IMR-90 (cell line): ENCODE measurements at regions not wholly inside any gene's neighbourhood (a gene's known extent, or its start where the extent isn't known, plus 50 kb on each side); places are given as distances from the start of the nearest gene placed in this dataset.

ENCODE experiments used
- ATAC-seq: fragments of 200-7000 bp; cut with Tn5 transposase; 2 replicates; pipeline ENCODE4 v1.9.1; 2020; ENCODE audit warnings: low read depth, mild to moderate bottlenecking, moderate library complexity
- BruUV-seq: library from RNA; stranded (reverse); fragments of 400-500 nt; replicated peaks from 2 replicates; lab custom pipeline; 2021; lab: Mats Ljungman, UMichigan
- CTCF ChIA-PET: fragments of 300-600 bp; formaldehyde crosslinking; extraction: SDS; loops from one replicate; lab custom pipeline; 2021; ENCODE audit warnings: antibody characterized with exemption; lab: Yijun Ruan, JAX
- POLR2A ChIA-PET: fragments of 300-600 bp; sonication (Branson Sonifier 250); formaldehyde crosslinking; loops from one replicate; lab custom pipeline; 2022; ENCODE audit warnings: antibody characterized with exemption; ENCODE audit not compliant: unreplicated experiment; lab: Charles Lee
- DNase-seq: peaks from one replicate; pipeline ENCODE4 v3.0.0; 2013
- H2AFZ ChIP-seq: replicated peaks from 2 replicates; pipeline ENCODE3; 2013; ENCODE audit warnings: low read length, mild to moderate bottlenecking; ENCODE audit not compliant: poor library complexity
- H2AK5ac ChIP-seq: 2 replicates; pipeline ENCODE4 v1.6.1; 2013; ENCODE audit warnings: low read depth, low read length, inconsistent platforms
- H2AK9ac ChIP-seq: replicated peaks from 2 replicates; pipeline ENCODE3; 2013; ENCODE audit warnings: mild to moderate bottlenecking, low read depth, low read length, moderate library complexity; ENCODE audit not compliant: poor library complexity
- H2BK120ac ChIP-seq: 2 replicates; pipeline ENCODE4 v1.6.1; 2013; ENCODE audit warnings: low read depth, low read length, inconsistent platforms
- H2BK15ac ChIP-seq: 3 replicates; pipeline ENCODE4 v1.6.1; 2013; ENCODE audit warnings: low read depth, low read length, inconsistent platforms
- H2BK20ac ChIP-seq: 2 replicates; pipeline ENCODE4 v1.6.1; 2013; ENCODE audit warnings: low read depth, mild to moderate bottlenecking, inconsistent platforms, low read length, moderate library complexity
- H2BK5ac ChIP-seq: 2 replicates; pipeline ENCODE4 v1.6.1; 2013; ENCODE audit warnings: mild to moderate bottlenecking, low read depth, low read length, inconsistent platforms; ENCODE audit not compliant: poor library complexity, severe bottlenecking
- H3K14ac ChIP-seq: replicated peaks from 2 replicates; pipeline ENCODE4 v1.6.1; 2013; ENCODE audit warnings: low read depth, low read length, inconsistent platforms
- H3K18ac ChIP-seq: 2 replicates; pipeline ENCODE4 v1.6.1; 2013; ENCODE audit warnings: low read depth, low read length, control low read depth
- H3K23ac ChIP-seq: 2 replicates; pipeline ENCODE4 v1.6.1; 2013; ENCODE audit warnings: low read depth, low read length, inconsistent platforms
- H3K27ac ChIP-seq: 2 replicates; pipeline ENCODE4 v1.5.1; 2013; ENCODE audit warnings: mild to moderate bottlenecking, control low read depth, low read length; ENCODE audit not compliant: insufficient read depth
- H3K27me3 ChIP-seq: 2 replicates; pipeline ENCODE4 v1.6.1; 2013; ENCODE audit warnings: low read length; ENCODE audit not compliant: control insufficient read depth, insufficient read depth
- H3K36me3 ChIP-seq: 2 replicates; pipeline ENCODE4 v1.6.1; 2013; ENCODE audit warnings: low read length, mixed read lengths; ENCODE audit not compliant: control insufficient read depth, insufficient read depth
- H3K4ac ChIP-seq: 2 replicates; pipeline ENCODE4 v1.6.1; 2013; ENCODE audit warnings: low read depth, low read length, inconsistent platforms
- H3K4me1 ChIP-seq: 2 replicates; pipeline ENCODE4 v1.6.1; 2013; ENCODE audit warnings: low read length, mixed read lengths; ENCODE audit not compliant: control insufficient read depth, insufficient read depth
- H3K4me2 ChIP-seq: 2 replicates; pipeline ENCODE4 v1.6.1; 2013; ENCODE audit warnings: low read depth, mild to moderate bottlenecking, control low read depth, low read length, moderate library complexity
- H3K4me3 ChIP-seq: 2 replicates; pipeline ENCODE4 v1.5.1; 2013; ENCODE audit warnings: low read depth, mild to moderate bottlenecking, control low read depth, low read length, moderate library complexity; ENCODE audit not compliant: insufficient read depth
- H3K56ac ChIP-seq: 2 replicates; pipeline ENCODE4 v1.6.1; 2013; ENCODE audit warnings: low read length, inconsistent platforms; ENCODE audit not compliant: insufficient read depth; ENCODE audit errors: extremely low read depth
- H3K79me1 ChIP-seq, 2 experiments: 2 replicates each; pipeline ENCODE4 v1.6.1; 2013; ENCODE audit warnings: low read length in 2 of 2, inconsistent platforms in 1 of 2, low read depth in 1 of 2
- H3K9ac ChIP-seq: 2 replicates; pipeline ENCODE4 v1.6.1; 2013; ENCODE audit warnings: low read depth, low read length, control low read depth
- H3K9me1 ChIP-seq: 2 replicates; pipeline ENCODE4 v1.6.1; 2013; ENCODE audit warnings: low read length, inconsistent platforms; ENCODE audit not compliant: insufficient read depth
- H3K9me3 ChIP-seq: 2 replicates; pipeline ENCODE4 v1.6.1; 2013; ENCODE audit warnings: low read length; ENCODE audit not compliant: control insufficient read depth, insufficient read depth
- H4K20me1 ChIP-seq: 2 replicates; pipeline ENCODE4 v1.6.1; 2013; ENCODE audit warnings: low read length, inconsistent platforms; ENCODE audit not compliant: insufficient read depth
- H4K5ac ChIP-seq: 2 replicates; pipeline ENCODE4 v1.6.1; 2013; ENCODE audit warnings: mild to moderate bottlenecking, low read depth, low read length, control low read depth
- H4K8ac ChIP-seq, 2 experiments: 2 replicates each; pipeline ENCODE4 v1.6.1; 2013; ENCODE audit warnings: low read depth in 2 of 2, low read length in 2 of 2, control low read depth in 1 of 2, inconsistent platforms in 1 of 2
- H4K91ac ChIP-seq: 2 replicates; pipeline ENCODE4 v1.6.1; 2013; ENCODE audit warnings: low read depth, low read length, inconsistent platforms; ENCODE audit not compliant: insufficient read depth
- CEBPB ChIP-seq: IDR thresholded peaks from 2 replicates; pipeline ENCODE4 v1.6.1; 2012; ENCODE audit warnings: low read depth, low read length, improper control_type of control experiment
- MAFK ChIP-seq: IDR thresholded peaks from 2 replicates; pipeline ENCODE4 v1.6.1; 2012; ENCODE audit warnings: low read depth, low read length, improper control_type of control experiment
- MAZ ChIP-seq: IDR thresholded peaks from 2 replicates; pipeline ENCODE4 v1.6.1; 2012; ENCODE audit warnings: low read depth, mild to moderate bottlenecking, low read length, improper control_type of control experiment, moderate library complexity, borderline replicate concordance
- POLR2A ChIP-seq: IDR thresholded peaks from 2 replicates; pipeline ENCODE4 v1.6.1; 2012; ENCODE audit warnings: mild to moderate bottlenecking, low read depth, low read length
- RAD21 ChIP-seq: IDR thresholded peaks from 2 replicates; pipeline ENCODE4 v1.6.1; 2012; ENCODE audit warnings: low read length, improper control_type of control experiment
- RCOR1 ChIP-seq: IDR thresholded peaks from 2 replicates; pipeline ENCODE4 v1.6.1; 2012; ENCODE audit warnings: mild to moderate bottlenecking, low read length, improper control_type of control experiment; ENCODE audit not compliant: insufficient replicate concordance
- USF2 ChIP-seq: fragments of 150-350 bp; IDR thresholded peaks from 2 replicates; pipeline ENCODE4 v1.6.1; 2017; ENCODE audit warnings: mild to moderate bottlenecking, antibody characterized with exemption, low read length, low read depth
- WGBS, 2 experiments: methylation state at CpG; one replicate each; pipeline versions ENCODE4 v1.1.5 to v1.1.7; 2013; ENCODE audit warnings: missing lambda C conversion rate in 2 of 2; ENCODE audit not compliant: insufficient read length in 1 of 2; ENCODE audit errors: extremely low coverage in 2 of 2; 5-methylcytosine and 5-hydroxymethylcytosine counted together
- dilution Hi-C: fragments of 300-500 bp; cut with HindIII; formaldehyde crosslinking; loops from one replicate; pipeline ENCODE4 v1.14.3; 2018; ENCODE audit warnings: low sequenced_read_pairs; ENCODE audit not compliant: unreplicated experiment
- in situ Hi-C: fragments of 300-500 bp; cut with MboI; formaldehyde crosslinking; loops from 3 replicates; pipeline ENCODE4 v1.14.3; 2019; ENCODE audit warnings: low sequenced_read_pairs, inconsistent platforms, mixed read lengths
- intact Hi-C: fragments of 100-400 bp; cut with micrococcal nuclease; formaldehyde crosslinking; loops from 2 replicates; pipeline ENCODE4 v1.10.0; 2022

- Histone ChIP-seq H3K4me1 (no peaks in the 10 kb centered on the region), H3K4me3 (no peak overlapping the region), H4K91ac (no peak overlapping the region), H3K14ac (no peak overlapping the region), H3K79me1 (no peaks in the 10 kb centered on the region), H2AK9ac (no peak overlapping the region), H2BK5ac (no peak overlapping the region), H4K20me1 (no peaks in the 10 kb centered on the region), H3K23ac (no peak overlapping the region), H4K8ac (no peak overlapping the region), H3K18ac (no peak overlapping the region), H3K56ac (no peak overlapping the region), H4K5ac (no peak overlapping the region), H2AK5ac (no peak overlapping the region), H3K9me1 (no peaks in the 10 kb centered on the region), H2BK15ac (no peak overlapping the region), H2BK120ac (no peak overlapping the region), H3K4me2 (no peak overlapping the region), H3K9me3 (no peaks in the 10 kb centered on the region), H3K36me3 (no peaks in the 10 kb centered on the region), H2BK20ac (no peak overlapping the region), H3K9ac (no peak overlapping the region), H3K27me3 (no peaks in the 10 kb centered on the region), H3K27ac (no peak overlapping the region), H3K4ac (no peak overlapping the region), H2AFZ (no peak overlapping the region)
- TF ChIP-seq MAFK = no peak
- no peak for TF ChIP-seq RAD21
- TF ChIP-seq MAZ = no peak
- TF ChIP-seq CEBPB = no peak
- TF ChIP-seq POLR2A = no peak
- TF ChIP-seq USF2 = no peak
- TF ChIP-seq RCOR1 = no peak
- POLR2A ChIA-PET = no interaction called here
- no CpG with 5 or more reads among the region's 1 CpG for WGBS, 2 experiments
- dilution Hi-C loops (no loop called here), in situ Hi-C loops (no loop called here), intact Hi-C loops (no loop called here)
- no peak for ATAC-seq
- DNase-seq = no peak
- CTCF ChIA-PET = no interaction called here
- no TSS peak for BruUV-seq
These were observed 278.1 kb downstream of the TPBG start for GRCh38 chr6:82641677-82642076.
